A673 (cell line): ENCODE measurements at regions not wholly inside any gene's neighbourhood (a gene's known extent, or its start where the extent isn't known, plus 50 kb on each side); places are given as distances from the start of the nearest gene placed in this dataset.

Experiments
- BruUV-seq: library from RNA; stranded (reverse); fragments of 400-500 nt; replicated peaks from 2 replicates; lab custom pipeline; 2021; lab: Mats Ljungman, UMichigan
- CTCF ChIA-PET: fragments of 300-600 bp; sonication (Branson Sonifier 250); formaldehyde crosslinking; loops from one replicate; lab custom pipeline; 2022; ENCODE audit warnings: antibody characterized with exemption; lab: Charles Lee
- POLR2A ChIA-PET: fragments of 300-600 bp; sonication (Branson Sonifier 250); formaldehyde crosslinking; loops from one replicate; lab custom pipeline; 2022; ENCODE audit warnings: antibody characterized with exemption; ENCODE audit not compliant: low non-redundant PET; lab: Charles Lee
- DNase-seq: peaks from one replicate; pipeline ENCODE4 v3.0.0-alpha.2; 2015; ENCODE audit warnings: low spot score
- H3K27ac ChIP-seq: fragments of 200-600 bp; sonication (generic); 2 replicates; pipeline ENCODE4 v1.5.1; 2016; ENCODE audit warnings: mixed run types, low read depth, mild to moderate bottlenecking, mixed read lengths, antibody characterized with exemption, low read length; ENCODE audit not compliant: poor library complexity, severe bottlenecking
- H3K27me3 ChIP-seq: fragments of 200-600 bp; sonication (generic); replicated peaks from 2 replicates; pipeline ENCODE4 v1.6.1; 2017; ENCODE audit warnings: mixed run types, low read depth, mild to moderate bottlenecking, mixed read lengths, antibody characterized with exemption, low read length; ENCODE audit not compliant: insufficient read depth, poor library complexity
- H3K36me3 ChIP-seq: fragments of 200-600 bp; sonication (generic); 2 replicates; pipeline ENCODE4 v1.6.1; 2016; ENCODE audit warnings: mixed run types, mild to moderate bottlenecking, mixed read lengths, antibody characterized with exemption, low read length; ENCODE audit not compliant: insufficient read depth, poor library complexity, severe bottlenecking
- H3K4me1 ChIP-seq: fragments of 200-600 bp; sonication (generic); 2 replicates; pipeline ENCODE4 v1.6.1; 2017; ENCODE audit warnings: mixed run types, mild to moderate bottlenecking, mixed read lengths, antibody characterized with exemption, low read length; ENCODE audit not compliant: insufficient read depth, poor library complexity, severe bottlenecking
- H3K4me3 ChIP-seq: fragments of 200-600 bp; sonication (generic); 2 replicates; pipeline ENCODE4 v1.5.1; 2016; ENCODE audit warnings: low read depth, mixed run types, mild to moderate bottlenecking, mixed read lengths, low read length; ENCODE audit not compliant: poor library complexity, severe bottlenecking
- H3K9me3 ChIP-seq: fragments of 200-600 bp; sonication (generic); 2 replicates; pipeline ENCODE4 v1.6.1; 2016; ENCODE audit warnings: mixed run types, low read depth, mild to moderate bottlenecking, mixed read lengths, antibody characterized with exemption, low read length; ENCODE audit not compliant: poor library complexity, severe bottlenecking
- CTCF ChIP-seq: fragments of 300-800, 200-600 bp; sonication (generic); conservative IDR thresholded peaks from 2 replicates; pipeline ENCODE4 v1.5.1; 2017; ENCODE audit warnings: low read depth, mild to moderate bottlenecking, antibody characterized with exemption, low read length, moderate library complexity, mixed read lengths
- EZH2 ChIP-seq: fragments of 200-600 bp; sonication (generic); IDR thresholded peaks from 2 replicates; pipeline ENCODE4 v1.6.1; 2017; ENCODE audit warnings: borderline replicate concordance, low read depth, mild to moderate bottlenecking, mixed read lengths, antibody characterized with exemption, low read length; ENCODE audit not compliant: poor library complexity, severe bottlenecking
- intact Hi-C: fragments of 100-400 bp; cut with micrococcal nuclease; formaldehyde crosslinking; loops from one replicate; pipeline ENCODE4 v1.10.0; 2022; ENCODE audit not compliant: unreplicated experiment

GRCh38 chr14:97036086-97036852 lies 239.1 kb downstream of the VRK1 start:
- H3K36me3 ChIP-seq, result no peaks in the 10 kb centered on the region
- peak; percentile 40 for DNase-seq
- no peaks in the 10 kb centered on the region for H3K27me3 ChIP-seq
- peaks cover 12% of the 10 kb centered on the region for H3K9me3 ChIP-seq
- intact Hi-C loops, result no loop called here
- no peak for TF ChIP-seq CTCF
- TF ChIP-seq EZH2, result no peak
- peaks cover 15% of the 10 kb centered on the region for H3K4me1 ChIP-seq
- no peak overlapping the region for H3K4me3 ChIP-seq
- no TSS peak for BruUV-seq
- CTCF ChIA-PET, result no interaction called here
- POLR2A ChIA-PET, result no interaction called here
- H3K27ac ChIP-seq, result no peak overlapping the region

- peaks cover 12% of the 10 kb centered on the region for H3K9me3 ChIP-seq
- no peak for TF ChIP-seq EZH2
- TF ChIP-seq CTCF, result no peak
- ChIA-PET POLR2A (no interaction called here), CTCF (no interaction called here)
- H3K36me3 ChIP-seq, result no peaks in the 10 kb centered on the region
- intact Hi-C loops, result loop anchor here (1.0 kb wide), 1 partner anchor 15 kb away; no protein-coding TSS in a partner anchor
- peaks cover 15% of the 10 kb centered on the region for H3K4me1 ChIP-seq
- H3K4me3 ChIP-seq, result no peak overlapping the region
- no TSS peak for BruUV-seq
- H3K27ac ChIP-seq, result no peak overlapping the region
- no peaks in the 10 kb centered on the region for H3K27me3 ChIP-seq
- no peak for DNase-seq
Measured at GRCh38 chr14:97039717-97040363, 242.7 kb downstream of the VRK1 start.

- no peaks in the 10 kb centered on the region for H3K27me3 ChIP-seq
- no peaks in the 10 kb centered on the region for H3K36me3 ChIP-seq
- CTCF ChIA-PET, result no interaction called here
- intact Hi-C loops, result no loop called here
- TF ChIP-seq EZH2 (no peak), CTCF (no peak)
- no peak overlapping the region for H3K27ac ChIP-seq
- H3K4me3 ChIP-seq, result no peak overlapping the region
- H3K4me1 ChIP-seq, result no peaks in the 10 kb centered on the region
- no TSS peak for BruUV-seq
- POLR2A ChIA-PET, result no interaction called here
- no peaks in the 10 kb centered on the region for H3K9me3 ChIP-seq
- DNase-seq, result no peak
Measured at GRCh38 chr14:97046967-97047366, 249.8 kb downstream of the VRK1 start.
